Stimulated activated CD4-positive, alpha-beta T cell treated with anti-CD3 and anti-CD28 coated beads, Interleukin-2, amount 100 ng/mL, for 24 hours (primary cell): ENCODE measurements at regions not wholly inside any gene's neighbourhood (a gene's known extent, or its start where the extent isn't known, plus 50 kb on each side); places are given as distances from the start of the nearest gene placed in this dataset.
"Not testable (repeated sequence)": the region's sequence is repeated elsewhere in the genome, so short reads cannot be mapped to it uniquely, and the experiment has no call there.

Experiments used
- DNase-seq, 2 donors: peaks; one replicate each; pipeline ENCODE4 v3.0.0-alpha.2; 2020

GRCh38 chr1:188117436-188117835, 1288.7 kb downstream of the PLA2G4A start:
- DNase-seq = no peak

GRCh38 chr1:188122646-188123045, 1293.9 kb downstream of the PLA2G4A start:
- no peak for DNase-seq

- no peak for DNase-seq
Measured at GRCh38 chr1:188127507-188127906, 1298.8 kb downstream of the PLA2G4A start.

- no peak for DNase-seq
Measured at GRCh38 chr1:188128761-188129160, 1300.0 kb downstream of the PLA2G4A start.

- DNase-seq = no peak
Measured at GRCh38 chr1:188129856-188130838, 1301.4 kb downstream of the PLA2G4A start.

GRCh38 chr1:188137221-188137620, 1308.5 kb downstream of the PLA2G4A start:
- no peak for DNase-seq

- no peak for DNase-seq
Measured at GRCh38 chr1:188140958-188141357, 1312.2 kb downstream of the PLA2G4A start.

- DNase-seq = no peak
Measured at GRCh38 chr1:188154196-188154595, 1325.4 kb downstream of the PLA2G4A start.

GRCh38 chr1:188154761-188155160, 1326.0 kb downstream of the PLA2G4A start:
- no peak for DNase-seq

GRCh38 chr1:188155261-188155660, 1326.5 kb downstream of the PLA2G4A start:
- DNase-seq = no peak

- DNase-seq = no peak
Measured at GRCh38 chr1:188164459-188164858, 1335.7 kb downstream of the PLA2G4A start.

- no peak for DNase-seq
Measured at GRCh38 chr1:188166654-188167053, 1337.9 kb downstream of the PLA2G4A start.

GRCh38 chr1:188169971-188170370, 1341.2 kb downstream of the PLA2G4A start:
- DNase-seq = no peak

GRCh38 chr1:188170411-188170810, 1341.7 kb downstream of the PLA2G4A start:
- DNase-seq = no peak

- no peak for DNase-seq
Measured at GRCh38 chr1:188170935-188171334, 1342.2 kb downstream of the PLA2G4A start.

- DNase-seq = not testable (repeated sequence)
Measured at GRCh38 chr1:188182063-188182462, 1353.3 kb downstream of the PLA2G4A start.

- no peak for DNase-seq
Measured at GRCh38 chr1:188188317-188188716, 1359.6 kb downstream of the PLA2G4A start.

- DNase-seq = no peak
Measured at GRCh38 chr1:188194916-188195315, 1366.2 kb downstream of the PLA2G4A start.

- DNase-seq = no peak
Measured at GRCh38 chr1:188218289-188218688, 1389.5 kb downstream of the PLA2G4A start.

- DNase-seq = no peak
Measured at GRCh38 chr1:188220051-188220450, 1391.3 kb downstream of the PLA2G4A start.

GRCh38 chr1:188224263-188224662, 1395.5 kb downstream of the PLA2G4A start:
- no peak for DNase-seq

- DNase-seq = no peak
Measured at GRCh38 chr1:188225975-188226374, 1397.2 kb downstream of the PLA2G4A start.

- no peak for DNase-seq
Measured at GRCh38 chr1:188228623-188229022, 1399.9 kb downstream of the PLA2G4A start.

GRCh38 chr1:188237573-188238348, 1409.0 kb downstream of the PLA2G4A start:
- no peak for DNase-seq
